HepG2 (cell line): ENCODE measurements at regions not wholly inside any gene's neighbourhood (a gene's known extent, or its start where the extent isn't known, plus 50 kb on each side); places are given as distances from the start of the nearest gene placed in this dataset.
"Not testable (repeated sequence)": the region's sequence is repeated elsewhere in the genome, so short reads cannot be mapped to it uniquely, and the experiment has no call there.

Source experiments
- ATAC-seq: fragments of 200-7000 bp; cut with Tn5 transposase; 3 replicates; pipeline ENCODE4 v1.9.1; 2020; ENCODE audit warnings: mild to moderate bottlenecking, moderate library complexity
- BruUV-seq: library from RNA; stranded (reverse); fragments of 400-500 nt; replicated peaks from 2 replicates; lab custom pipeline; 2021; lab: Mats Ljungman, UMichigan
- CTCF ChIA-PET: fragments of 300-600 bp; formaldehyde crosslinking; extraction: SDS; loops from one replicate; lab custom pipeline; 2021; ENCODE audit warnings: low total read pairs, inconsistent platforms, low intra/inter-chr PET ratio; lab: Yijun Ruan, JAX
- POLR2A ChIA-PET: fragments of 350-600 bp; sonication (Branson Sonifier 250); formaldehyde crosslinking; loops from one replicate; lab custom pipeline; 2020; ENCODE audit warnings: antibody characterized with exemption, inconsistent platforms; lab: Yijun Ruan, JAX
- DNase-seq: peaks from one replicate; pipeline ENCODE4 v3.0.0-alpha.2; 2015; ENCODE audit warnings: low spot score
- FAIRE-seq: peaks from 3 replicates; lab custom pipeline; 2011; peaks lifted over from hg19 to GRCh38; lab: Jason Lieb, UNC
- H2AFZ ChIP-seq: one replicate; pipeline ENCODE4 v1.6.1; 2011; ENCODE audit warnings: low read length, inconsistent platforms
- H3K27ac ChIP-seq: fragments of 300-600 bp; 3 replicates; pipeline ENCODE4 v1.8.0; 2011; ENCODE audit warnings: mixed run types, mild to moderate bottlenecking, mixed read lengths, low read length, inconsistent platforms; ENCODE audit not compliant: insufficient read depth; ENCODE audit errors: extremely low read length
- H3K27me3 ChIP-seq, 2 experiments: fragments of 200-600 bp in 1 of 2; 2 replicates in 1 of 2; 3 replicates in 1 of 2; pipeline versions ENCODE4 v1.6.0 to v1.8.0; 2011; ENCODE audit warnings: low read length in 2 of 2, mild to moderate bottlenecking in 2 of 2, moderate library complexity in 2 of 2, inconsistent platforms in 1 of 2; ENCODE audit not compliant: insufficient read depth in 2 of 2, control insufficient read depth in 1 of 2
- H3K36me3 ChIP-seq, 2 experiments: fragments of 200-600 bp in 1 of 2; replicated peaks in 1 of 2; 2 replicates in 1 of 2; 3 replicates in 1 of 2; pipeline versions ENCODE4 v1.5.1 to v1.8.0; 2011; ENCODE audit warnings: low read length in 2 of 2, inconsistent platforms in 1 of 2; ENCODE audit not compliant: insufficient read depth in 2 of 2, control insufficient read depth in 1 of 2
- H3K4me1 ChIP-seq: 2 replicates; pipeline ENCODE4 v1.5.1; 2012; ENCODE audit warnings: low read length, inconsistent platforms; ENCODE audit not compliant: insufficient read depth
- H3K4me2 ChIP-seq: 2 replicates; pipeline ENCODE4 v1.6.0; 2011; ENCODE audit warnings: low read depth, low read length, inconsistent platforms
- H3K4me3 ChIP-seq, 3 experiments: fragments of 200-600 bp in 1 of 3; sonication (generic), shearing (Covaris generic) in 1 of 3; replicated peaks in 1 of 3; 2 replicates each; pipeline ENCODE4 v1.5.1; 2011 to 2016; ENCODE audit warnings: low read length in 3 of 3, inconsistent platforms in 2 of 3, low read depth in 2 of 3, mild to moderate bottlenecking in 2 of 3, control low read depth in 1 of 3, mixed read lengths in 1 of 3; ENCODE audit not compliant: insufficient read depth in 1 of 3
- H3K79me2 ChIP-seq: one replicate; pipeline ENCODE4 v1.6.1; 2011; ENCODE audit warnings: low read length, inconsistent platforms; ENCODE audit not compliant: insufficient read depth
- H3K9ac ChIP-seq: 2 replicates; pipeline ENCODE4 v1.6.0; 2011; ENCODE audit warnings: mild to moderate bottlenecking, low read depth, low read length, inconsistent platforms; ENCODE audit not compliant: insufficient read depth
- H3K9me3 ChIP-seq: 2 replicates; pipeline ENCODE4 v1.5.1; 2012; ENCODE audit warnings: mild to moderate bottlenecking, low read length
- H4K20me1 ChIP-seq: 2 replicates; pipeline ENCODE4 v1.6.0; 2011; ENCODE audit warnings: inconsistent platforms, mild to moderate bottlenecking, low read length, moderate library complexity; ENCODE audit not compliant: insufficient read depth
- MAFF ChIP-seq: IDR thresholded peaks from 2 replicates; pipeline ENCODE4 v1.6.1; 2011; ENCODE audit warnings: low read depth, low read length, improper control_type of control experiment
- MAFK ChIP-seq, 2 experiments: IDR thresholded peaks in 1 of 2; conservative IDR thresholded peaks in 1 of 2; 2 replicates each; pipeline ENCODE4 v1.6.1; 2011; ENCODE audit warnings: improper control_type of control experiment in 2 of 2, low read length in 2 of 2
- ZNF205 ChIP-seq: IDR thresholded peaks from 2 replicates; pipeline ENCODE4 v1.6.1; 2018; ENCODE audit warnings: missing biosample characterization, missing genetic modification reagents
- ZZZ3 ChIP-seq: sonication (generic); formaldehyde crosslinking; IDR thresholded peaks from 2 replicates; pipeline ENCODE4 v1.4.0; 2020; ENCODE audit warnings: missing genetic modification reagents, mild to moderate bottlenecking, borderline replicate concordance
- WGBS: methylation state at CpG from one replicate; pipeline ENCODE4 v1.1.6; 2017; ENCODE audit warnings: low lambda C conversion rate; 5-methylcytosine and 5-hydroxymethylcytosine counted together
- in situ Hi-C: cut with HindIII; loops from 2 replicates; pipeline ENCODE4 v1.10.0; 2017; ENCODE audit warnings: low pct_unique_long_range_greater_than_20kb; ENCODE audit not compliant: extremely low pct_ligation_motif_present
- intact Hi-C: fragments of 100-400 bp; cut with micrococcal nuclease; formaldehyde crosslinking; loops from one replicate; pipeline ENCODE4 v1.10.0; 2022; ENCODE audit not compliant: unreplicated experiment

DNA sequence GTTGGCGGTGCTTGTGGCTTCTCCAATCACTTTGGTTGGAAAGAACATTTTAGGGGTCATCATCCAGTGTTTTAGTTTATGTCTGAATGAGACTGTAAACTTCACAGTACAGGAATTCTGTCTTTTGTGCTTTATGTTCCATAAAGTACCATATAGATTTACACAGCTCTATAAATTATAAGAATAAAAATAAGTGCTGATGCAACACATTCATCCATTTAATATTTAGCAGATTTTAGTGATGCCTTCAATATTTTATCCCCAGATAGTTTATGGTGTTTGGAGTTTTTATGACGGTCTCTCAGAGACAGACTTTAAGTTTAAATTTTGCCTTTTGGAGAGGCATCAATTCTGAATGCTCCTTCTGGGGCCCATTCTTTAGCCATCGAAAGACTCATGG, 385.2 kb downstream of the ATP23 start:
- TF ChIP-seq MAFK (conservative IDR thresholded peaks at IDR 0.05 in 1 of 2, IDR thresholded peaks at IDR 0.05 in 1 of 2; ENCODE audit: low read length in 2 of 2): peak in 1 of 2 experiments; percentile 59; a peak in 2 of 4 replicates
- no peak for TF ChIP-seq ZNF205 (CRISPR knock-in tag)
- TF ChIP-seq MAFF: peak; percentile 23; the same call in 1 of the 2 replicates
- TF ChIP-seq ZZZ3 (CRISPR knock-in tag): no peak
- Histone ChIP-seq H3K9ac (no peak overlapping the region), H4K20me1 (no peaks in the 10 kb centered on the region), H3K4me1 (no peaks in the 10 kb centered on the region), H3K27me3 (no peaks in the 10 kb centered on the region), H3K79me2 (no peaks in the 10 kb centered on the region), H3K9me3 (no peaks in the 10 kb centered on the region), H3K4me3 (no peak overlapping the region), H3K4me2 (no peak overlapping the region), H3K36me3 (no peaks in the 10 kb centered on the region), H3K27ac (no peak overlapping the region), H2AFZ (no peak overlapping the region)
- WGBS: 28% methylated on average over 3 of the region's 3 CpGs
- no TSS peak for BruUV-seq
- in situ Hi-C loops (no loop called here), intact Hi-C loops (no loop called here)
- no peak for ATAC-seq
- ChIA-PET POLR2A (no interaction called here), CTCF (no interaction called here)
- no peak for FAIRE-seq
- DNase-seq: no peak

GRCh38 chr12:58336581-58337242, 395.3 kb downstream of the ATP23 start:
- H3K9me3 ChIP-seq, H3K27ac ChIP-seq, H4K20me1 ChIP-seq, H3K4me1 ChIP-seq, POLR2A ChIA-PET, BruUV-seq, H3K9ac ChIP-seq, H3K4me2 ChIP-seq, FAIRE-seq, intact Hi-C loops, H3K27me3 ChIP-seq, H3K4me3 ChIP-seq, H2AFZ ChIP-seq, ATAC-seq, H3K36me3 ChIP-seq, in situ Hi-C loops, H3K79me2 ChIP-seq, CTCF ChIA-PET: not testable (repeated sequence)
- 0% methylated on average over 2 of the region's 5 CpGs for WGBS
- DNase-seq: peak; percentile 2

DNA sequence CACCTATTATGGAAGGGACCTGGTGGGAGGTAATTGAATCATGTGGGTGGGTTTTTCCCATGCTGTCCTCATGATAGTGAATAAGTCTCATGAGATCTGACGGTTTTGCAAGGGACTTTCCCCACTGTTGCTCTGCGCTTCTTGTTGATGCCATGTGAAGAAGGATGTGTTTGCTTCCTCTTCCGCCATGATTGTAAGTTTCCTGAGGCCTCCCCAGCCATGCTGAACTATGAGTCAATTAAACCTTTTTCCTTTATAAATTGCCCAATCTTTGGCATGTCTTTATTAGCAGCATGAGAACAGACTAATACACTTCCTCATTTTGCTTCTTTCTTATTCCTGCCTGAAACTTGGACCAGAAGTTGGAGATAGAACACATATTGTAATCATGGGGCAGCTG, 396.2 kb downstream of the ATP23 start:
- CTCF ChIA-PET, POLR2A ChIA-PET: not testable (repeated sequence)

More for the DNA sequence above, 396.2 kb downstream of the ATP23 start:
- H3K9ac ChIP-seq, H3K4me3 ChIP-seq, H4K20me1 ChIP-seq, H3K27me3 ChIP-seq, intact Hi-C loops, H3K4me1 ChIP-seq, H3K36me3 ChIP-seq, FAIRE-seq, H2AFZ ChIP-seq, H3K79me2 ChIP-seq, H3K9me3 ChIP-seq, DNase-seq, in situ Hi-C loops, BruUV-seq, H3K27ac ChIP-seq, ATAC-seq, H3K4me2 ChIP-seq: not testable (repeated sequence)
- WGBS: 82% methylated on average over 3 of the region's 3 CpGs
